ENCODE measurements at regions not wholly inside any gene's neighbourhood (a gene's known extent, or its start where the extent isn't known, plus 50 kb on each side); places are given as distances from the start of the nearest gene placed in this dataset.

DNA sequence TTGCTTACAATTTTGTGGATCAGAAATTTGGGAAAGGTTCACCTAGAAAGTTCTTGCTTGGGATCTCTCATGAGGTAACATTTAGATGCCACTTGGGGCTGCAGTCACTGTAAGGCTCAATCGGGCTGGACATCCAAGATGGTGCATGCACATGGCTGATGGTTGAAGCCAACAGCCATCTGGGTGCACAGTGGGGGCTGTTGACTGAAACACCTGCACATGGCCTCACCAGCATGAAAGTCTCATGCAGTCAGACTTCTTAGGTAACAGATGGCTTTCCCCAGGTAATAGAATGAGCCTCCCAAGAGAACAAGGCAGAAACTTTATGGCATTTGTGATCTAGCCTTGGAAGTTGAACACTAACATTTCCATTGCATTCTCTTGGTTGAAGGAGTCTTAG is 740.7 kb upstream of the AUTS2 start:
- no peak for TF ChIP-seq CTCF (IDR thresholded peaks at IDR 0.05; ENCODE audit: low read depth, low read length, poor library complexity, severe bottlenecking)
- no peak for TF ChIP-seq EZH2phosphoT487 (IDR thresholded peaks at IDR 0.05; ENCODE audit: borderline replicate concordance, low read length)

Measured in DOHH2 (cell line).